ENCODE measurements at regions not wholly inside any gene's neighbourhood (a gene's known extent, or its start where the extent isn't known, plus 50 kb on each side); places are given as distances from the start of the nearest gene placed in this dataset.

GRCh38 chr14:73780896-73781295, 66.7 kb upstream of the PNMA1 start:
- no peak for DNase-seq

GRCh38 chr14:73780391-73780790, 66.2 kb upstream of the PNMA1 start:
- no peak for DNase-seq

GRCh38 chr14:73778736-73779135, 64.6 kb upstream of the PNMA1 start:
- DNase-seq, result no peak

GRCh38 chr14:73777420-73777819, 63.2 kb upstream of the PNMA1 start:
- no peak for DNase-seq

- peak; percentile 94 for DNase-seq
Measured at GRCh38 chr14:73776194-73776537, 62.0 kb upstream of the PNMA1 start.

GRCh38 chr14:73775339-73776193, 61.4 kb upstream of the PNMA1 start:
- DNase-seq, result no peak

- no peak for DNase-seq
Measured at GRCh38 chr14:73774671-73775070, 60.5 kb upstream of the PNMA1 start.

GRCh38 chr14:73774241-73774570, 60.0 kb upstream of the PNMA1 start:
- no peak for DNase-seq

- DNase-seq, result no peak
Measured at GRCh38 chr14:73773441-73774240, 59.5 kb upstream of the PNMA1 start.

GRCh38 chr14:73771848-73772638, 57.9 kb upstream of the PNMA1 start:
- DNase-seq, result no peak

- no peak for DNase-seq
Measured at GRCh38 chr14:73770977-73771847, 57.0 kb upstream of the PNMA1 start.

GRCh38 chr14:73768107-73768506, 53.9 kb upstream of the PNMA1 start:
- DNase-seq, result no peak

- DNase-seq, result no peak
Measured at GRCh38 chr14:73764406-73765280, 50.5 kb upstream of the PNMA1 start.
